ENCODE measurements at regions not wholly inside any gene's neighbourhood (a gene's known extent, or its start where the extent isn't known, plus 50 kb on each side); places are given as distances from the start of the nearest gene placed in this dataset.
"Not testable (repeated sequence)": the region's sequence is repeated elsewhere in the genome, so short reads cannot be mapped to it uniquely, and the experiment has no call there.

DNA sequence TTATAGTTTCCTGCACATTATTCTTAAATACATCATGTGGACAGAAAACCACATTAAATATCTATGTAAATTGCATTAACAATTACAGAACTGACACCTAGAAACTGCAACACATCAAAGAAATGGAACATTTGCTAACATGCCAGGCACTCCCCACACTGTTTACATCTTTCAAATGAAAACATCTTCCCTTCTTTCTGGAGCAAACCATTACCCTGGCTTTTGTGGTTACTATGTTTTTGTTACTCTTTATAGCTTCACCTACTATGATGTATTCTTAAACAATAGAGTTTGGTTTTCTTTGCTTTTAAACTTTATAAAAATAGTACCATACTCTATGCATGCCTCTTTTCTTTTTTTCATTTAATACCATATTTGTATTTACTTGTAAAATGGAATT is 1894.5 kb upstream of the CELF4 start:
- DNase-seq: no peak

GRCh38 chr18:39455285-39455684 is 1889.7 kb upstream of the CELF4 start:
- no peak for DNase-seq

- DNase-seq: no peak
Observed at GRCh38 chr18:39454866-39455265, 1889.3 kb upstream of the CELF4 start.

- DNase-seq: no peak
Observed at GRCh38 chr18:39453882-39454281, 1888.3 kb upstream of the CELF4 start.

- DNase-seq: no peak
Observed at GRCh38 chr18:39453356-39453755, 1887.8 kb upstream of the CELF4 start.

- no peak for DNase-seq
Observed at GRCh38 chr18:39450958-39451357, 1885.4 kb upstream of the CELF4 start.

DNA sequence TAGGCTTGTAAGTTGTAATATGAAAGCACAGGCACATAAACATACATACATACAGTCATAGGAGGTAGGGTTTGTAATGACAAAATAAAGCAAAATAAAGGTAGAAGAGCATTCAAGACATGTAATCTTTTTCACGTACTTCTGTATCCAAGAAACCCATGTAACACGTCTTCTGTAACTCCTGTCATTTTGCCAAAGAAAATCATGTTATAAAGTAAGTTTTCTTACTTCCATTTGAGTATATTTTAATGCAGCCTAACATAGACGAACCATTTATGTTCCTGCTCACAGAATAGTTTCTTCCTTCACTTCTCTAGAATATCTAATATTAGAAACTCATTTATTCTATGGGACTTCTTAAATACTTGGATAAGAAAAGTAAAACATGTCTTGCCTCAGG is 1884.0 kb upstream of the CELF4 start:
- no peak for DNase-seq

- DNase-seq: no peak
Observed at GRCh38 chr18:39448942-39449341, 1883.3 kb upstream of the CELF4 start.

DNA sequence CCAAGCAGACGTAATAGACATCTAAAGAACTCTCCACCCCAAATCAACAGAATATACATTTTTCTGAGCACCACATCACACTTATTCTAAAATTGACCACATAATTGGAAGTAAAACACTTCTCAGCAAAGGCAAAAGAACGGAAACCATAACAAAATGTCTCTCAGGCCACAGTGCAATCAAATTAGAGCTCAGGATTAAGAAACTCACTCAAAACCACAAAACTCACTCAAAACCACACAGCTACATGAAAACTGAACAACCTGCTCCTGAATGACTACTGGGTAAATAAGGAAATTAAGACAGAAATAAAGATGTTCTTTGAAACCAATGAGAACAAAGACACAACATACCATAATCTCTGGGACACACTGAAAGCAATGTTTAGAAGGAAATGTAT is 1879.4 kb upstream of the CELF4 start:
- DNase-seq: not testable (repeated sequence)

DNA sequence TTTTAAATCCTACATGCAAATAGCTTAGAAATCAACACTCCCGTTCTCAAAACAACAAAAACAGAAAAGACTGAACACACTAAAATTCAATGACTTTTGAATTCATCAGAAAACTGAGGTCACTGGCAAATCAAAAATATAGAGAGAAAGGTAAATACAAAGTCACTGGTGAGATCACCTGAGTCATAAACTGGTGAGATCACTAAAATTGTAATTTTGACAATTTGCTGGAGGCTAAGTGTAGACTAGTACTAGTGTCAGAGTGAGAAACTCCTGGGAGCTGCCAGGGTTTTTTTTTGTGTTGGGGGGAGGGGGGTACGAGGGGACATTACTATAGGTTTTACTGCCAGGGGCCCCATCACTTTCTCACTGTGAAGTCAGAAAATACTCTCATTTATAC is 1876.0 kb upstream of the CELF4 start:
- DNase-seq: no peak

- DNase-seq: no peak
Observed at GRCh38 chr18:39435996-39436395, 1870.4 kb upstream of the CELF4 start.

DNA sequence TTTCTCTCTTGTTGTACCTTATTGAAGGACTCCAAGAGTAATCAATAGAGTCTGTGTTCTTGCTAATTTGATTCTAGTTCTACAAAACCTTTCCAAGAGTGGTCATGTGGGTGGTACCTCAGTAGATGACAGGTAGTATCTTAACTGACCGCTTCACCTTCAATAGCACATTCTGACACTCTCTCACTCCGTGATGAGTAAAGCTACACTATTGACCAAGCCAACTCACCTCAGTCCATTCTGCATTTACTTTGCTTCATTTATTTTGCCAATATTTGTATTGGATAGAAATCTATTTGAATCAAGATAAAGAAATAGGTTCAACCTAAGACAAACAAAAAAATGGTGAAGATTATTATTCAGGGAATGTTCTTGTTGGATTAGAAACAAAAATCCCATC is 1869.6 kb upstream of the CELF4 start:
- DNase-seq: no peak

GRCh38 chr18:39434223-39434920 is 1868.8 kb upstream of the CELF4 start:
- no peak for DNase-seq

- no peak for DNase-seq
Observed at GRCh38 chr18:39425172-39425850, 1859.7 kb upstream of the CELF4 start.

- no peak for DNase-seq
Observed at GRCh38 chr18:39424261-39424660, 1858.7 kb upstream of the CELF4 start.

- DNase-seq: no peak
Observed at GRCh38 chr18:39421276-39421675, 1855.7 kb upstream of the CELF4 start.

DNA sequence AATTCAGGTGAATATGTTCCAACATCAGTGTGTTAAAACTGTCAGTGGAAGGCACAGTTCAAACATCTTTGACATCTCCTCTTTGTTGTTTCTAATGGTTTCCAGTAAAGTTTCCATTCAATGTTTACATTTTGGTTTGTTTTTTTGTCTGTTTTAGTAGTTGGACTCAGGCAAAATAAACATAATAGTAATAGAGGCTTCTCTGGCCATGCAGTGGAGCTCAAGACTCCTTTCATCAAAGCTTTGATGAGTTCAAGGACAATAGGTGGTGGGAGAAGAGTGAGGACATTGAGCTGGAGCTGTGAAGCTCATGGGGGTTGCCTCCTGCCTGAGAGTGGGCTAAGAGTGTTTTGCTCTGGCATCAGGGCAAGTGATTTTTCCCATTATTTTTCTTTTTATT is 1853.7 kb upstream of the CELF4 start:
- no peak for DNase-seq

- no peak for DNase-seq
Observed at GRCh38 chr18:39415471-39415870, 1849.9 kb upstream of the CELF4 start.

GRCh38 chr18:39414009-39414700 is 1848.6 kb upstream of the CELF4 start:
- DNase-seq: no peak

DNA sequence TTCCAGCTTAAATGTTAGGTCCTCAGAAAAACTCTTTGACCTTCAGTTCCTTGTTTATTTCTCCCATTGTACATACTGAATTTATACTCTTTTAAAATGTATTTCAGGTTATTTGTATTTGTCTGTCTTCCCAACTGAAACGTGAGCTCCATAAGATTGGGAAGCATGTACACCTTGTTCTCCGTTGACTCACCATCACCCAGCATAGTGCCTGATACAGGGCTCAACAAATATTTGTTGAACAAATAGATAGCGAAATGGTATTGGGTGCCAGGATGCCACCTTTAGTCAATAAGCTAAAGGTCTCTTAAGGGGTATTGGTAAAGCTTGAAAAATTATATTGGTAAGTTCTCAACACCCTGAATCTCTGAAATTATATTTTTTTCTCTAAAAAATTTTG is 1841.3 kb upstream of the CELF4 start:
- DNase-seq: no peak

GRCh38 chr18:39403121-39403520 is 1837.5 kb upstream of the CELF4 start:
- DNase-seq: no peak

DNA sequence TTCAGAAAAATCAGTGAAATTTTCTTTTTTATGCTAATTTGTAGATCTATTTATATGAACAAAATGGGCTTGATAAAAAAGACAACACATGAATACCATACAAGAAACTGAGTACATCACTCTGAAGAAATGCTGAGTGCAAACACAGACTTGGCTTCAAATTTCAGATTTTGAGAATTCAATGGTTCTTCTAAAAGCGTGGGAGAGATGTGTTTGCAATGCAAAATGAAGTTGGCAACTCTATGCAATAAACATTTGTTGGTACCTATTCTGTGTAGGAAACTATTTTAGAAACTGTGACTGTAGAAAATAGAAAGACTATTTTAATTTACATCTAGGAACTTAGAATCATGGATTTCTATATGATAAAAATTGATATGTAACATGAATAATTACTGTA is 1834.1 kb upstream of the CELF4 start:
- DNase-seq: no peak

GRCh38 chr18:39396168-39396567 is 1830.6 kb upstream of the CELF4 start:
- DNase-seq: no peak

DNA sequence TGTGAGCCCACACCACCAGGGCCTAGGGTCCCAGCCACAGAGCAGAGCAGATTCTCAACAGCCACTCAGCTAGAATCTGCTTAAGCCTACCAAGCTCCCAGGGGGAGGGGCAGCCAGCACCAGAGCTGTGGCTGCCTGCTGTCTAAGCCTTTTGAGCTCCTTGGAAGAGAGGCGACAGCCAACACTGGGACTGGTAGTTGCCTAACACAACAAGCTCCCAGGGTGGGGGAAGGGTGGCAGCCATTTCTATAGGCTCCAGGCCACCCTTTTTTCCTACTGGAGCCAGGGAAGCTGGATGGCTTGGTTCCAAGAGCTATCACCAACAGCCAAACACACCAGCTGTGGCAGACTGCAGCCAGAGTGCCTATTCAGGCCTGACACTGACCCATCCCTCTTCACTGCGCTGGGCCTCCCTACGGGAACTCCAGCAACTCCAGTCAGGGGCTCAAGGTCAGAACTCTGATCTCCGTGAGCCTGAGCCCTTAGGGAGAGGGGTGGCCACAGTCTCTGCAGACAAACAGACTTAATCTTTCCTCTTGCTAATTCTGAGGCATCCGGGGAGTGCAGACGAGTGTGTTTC is 1824.3 kb upstream of the CELF4 start:
- DNase-seq: no peak
